Left renal pelvis (tissue), 4 donors: ENCODE measurements at regions not wholly inside any gene's neighbourhood (a gene's known extent, or its start where the extent isn't known, plus 50 kb on each side); places are given as distances from the start of the nearest gene placed in this dataset.

ENCODE experiments used
- DNase-seq, 4 donors: peaks; one replicate each; pipeline ENCODE4 v3.0.0-alpha.2; 2013; ENCODE audit warnings: low read depth in 4 of 4, low spot score in 3 of 4

- no peak for DNase-seq
Observed at GRCh38 chr2:207286106-207286505, 120.4 kb upstream of the KLF7 start.

GRCh38 chr2:207288628-207289027 is 122.9 kb upstream of the KLF7 start:
- DNase-seq, result no peak

- DNase-seq, result no peak
Observed at GRCh38 chr2:207289295-207290018, 123.7 kb upstream of the KLF7 start.

- DNase-seq, result no peak
Observed at GRCh38 chr2:207290833-207291624, 125.3 kb upstream of the KLF7 start.

DNA sequence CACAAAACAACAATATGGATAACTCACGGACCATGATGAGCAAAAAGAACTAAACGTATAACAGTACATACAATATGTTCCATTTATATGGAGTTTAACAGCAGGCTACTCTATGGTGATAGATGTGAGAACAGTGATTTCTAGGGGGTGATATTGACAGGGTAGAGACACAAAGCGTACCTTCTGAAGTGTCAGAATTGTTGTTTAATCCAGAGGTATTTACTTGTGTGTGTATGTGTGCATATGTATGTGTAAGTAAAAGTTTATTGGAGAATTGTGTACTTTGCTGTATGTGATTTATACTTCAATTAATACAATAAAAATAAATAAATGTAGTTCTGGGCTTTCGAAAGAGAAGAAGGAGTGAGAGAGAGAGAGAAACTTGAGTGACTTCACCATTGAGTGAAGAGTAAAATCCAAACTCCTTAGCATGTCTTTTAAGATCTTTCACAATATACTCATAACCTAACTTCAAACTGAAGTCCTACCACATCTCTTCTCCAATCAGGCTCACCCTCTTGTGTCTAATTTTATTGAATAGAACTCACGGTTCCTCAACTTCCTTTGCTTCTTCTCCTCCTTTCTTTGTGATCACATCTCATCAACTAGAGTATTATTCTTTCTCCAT is 126.0 kb upstream of the KLF7 start:
- DNase-seq, result no peak

DNA sequence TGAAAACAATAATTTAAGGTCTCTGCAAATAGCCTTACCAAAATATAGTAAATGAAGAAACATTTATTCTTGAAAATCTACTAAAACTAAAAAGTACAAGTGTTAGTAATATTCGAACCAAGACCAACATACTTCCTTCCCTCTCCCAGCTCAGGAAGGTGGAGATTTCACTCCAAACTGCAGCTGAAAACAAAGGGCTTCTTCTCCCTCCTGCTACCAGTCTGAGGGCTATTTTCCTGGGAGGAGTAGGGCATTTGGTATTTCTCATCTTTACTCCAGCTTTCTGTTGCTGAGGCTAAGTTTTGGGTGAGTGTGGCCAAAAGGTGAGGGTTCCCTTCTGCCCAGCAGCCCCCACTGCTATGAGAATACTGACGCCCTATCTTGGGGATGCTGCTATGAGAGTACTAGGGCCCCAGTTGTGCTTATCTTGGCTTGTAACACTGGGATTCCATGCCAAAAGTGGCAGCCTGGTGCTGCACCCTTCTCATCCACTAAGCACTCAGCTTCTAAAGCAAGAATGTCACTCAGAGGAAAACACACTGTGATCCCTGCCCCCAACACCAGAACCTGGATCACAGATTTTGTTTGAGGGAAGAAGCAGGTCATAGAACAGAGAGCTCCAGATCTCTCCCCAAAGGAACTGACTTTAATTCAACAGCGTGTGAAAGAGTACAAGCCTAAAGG is 130.7 kb upstream of the KLF7 start:
- no peak for DNase-seq

- no peak for DNase-seq
Observed at GRCh38 chr2:207300817-207301216, 135.1 kb upstream of the KLF7 start.

DNA sequence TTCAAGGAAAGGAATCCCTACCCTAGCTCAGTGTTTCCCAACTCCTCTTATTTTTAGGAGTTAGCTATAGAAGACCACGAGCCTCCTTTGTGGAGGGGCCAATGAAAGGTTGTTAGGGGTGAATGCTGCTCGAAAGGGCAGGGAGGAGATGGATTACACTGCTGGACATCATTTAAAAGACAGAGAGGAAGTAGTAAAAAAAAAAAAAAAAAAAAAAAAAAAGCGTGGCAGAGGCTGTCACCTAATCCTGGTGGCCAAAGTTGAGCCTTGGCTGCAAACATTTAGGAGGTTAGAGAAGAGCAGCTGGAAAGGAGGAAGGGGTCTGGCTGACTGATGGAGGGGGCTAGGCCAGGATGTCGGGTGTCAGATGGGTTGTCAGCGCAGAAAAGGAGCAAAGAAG is 139.0 kb upstream of the KLF7 start:
- no peak for DNase-seq

DNA sequence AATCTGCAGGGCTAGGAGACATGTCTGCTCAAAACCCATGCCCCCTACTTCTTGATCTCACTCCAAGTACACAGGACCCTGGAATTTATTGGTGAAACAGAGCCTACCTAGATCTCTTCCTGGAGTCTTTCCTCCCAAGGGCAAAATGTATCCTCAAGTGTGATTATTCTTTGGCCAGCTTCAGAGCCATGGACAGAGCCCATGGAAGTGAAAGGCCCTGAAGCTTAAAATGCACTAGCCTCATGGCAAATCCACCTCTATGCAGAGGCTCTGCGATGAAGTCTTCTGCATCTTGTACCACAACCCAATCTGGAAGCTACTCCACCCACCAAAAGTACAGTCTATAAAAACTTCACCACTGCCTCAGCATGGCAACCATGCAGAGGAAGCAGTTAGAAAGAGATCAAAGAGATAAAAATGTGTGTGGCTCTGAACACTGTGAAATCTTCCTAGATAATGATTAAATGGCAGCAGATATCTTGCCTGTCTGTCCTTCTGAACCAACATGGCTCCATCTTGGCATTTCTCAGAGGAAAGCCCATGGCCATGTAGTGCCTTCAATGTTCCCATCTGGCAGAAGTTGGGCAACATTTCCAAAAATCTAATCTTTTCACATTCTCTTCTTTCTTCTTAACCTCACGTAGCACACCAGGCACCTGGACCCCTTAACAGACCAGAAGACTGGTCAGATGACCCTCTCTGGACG is 142.9 kb upstream of the KLF7 start:
- no peak for DNase-seq

DNA sequence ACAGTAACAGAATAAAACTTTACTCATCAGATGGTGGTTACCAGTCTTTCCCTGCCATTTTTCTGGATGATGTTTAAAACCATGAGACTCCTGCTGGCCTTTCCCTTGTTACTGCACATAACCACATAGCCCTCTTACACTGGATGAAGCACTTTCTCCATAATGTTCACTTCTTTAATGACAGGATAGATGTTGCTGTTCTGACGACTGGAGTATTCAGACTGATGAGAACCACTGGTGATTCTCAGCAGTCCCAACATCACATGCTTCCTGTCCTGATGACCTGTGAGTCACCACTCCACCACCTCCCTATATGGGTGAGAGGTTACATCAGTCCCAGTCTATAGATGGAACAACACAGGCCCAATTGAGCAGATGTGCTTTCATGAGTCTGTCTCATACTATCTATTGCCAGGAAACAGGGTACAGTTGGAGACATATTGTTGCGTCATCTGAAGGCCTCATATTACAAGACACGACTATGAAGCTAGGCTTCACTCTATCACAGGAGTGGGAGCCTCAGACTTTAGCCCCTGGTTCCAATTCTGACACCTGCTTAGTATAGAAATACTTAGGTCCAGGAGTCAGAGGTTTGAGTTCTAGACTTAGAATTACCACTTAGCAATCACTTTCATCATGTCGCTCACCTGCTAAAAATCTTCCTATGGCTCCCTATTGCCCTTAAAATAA is 145.7 kb upstream of the KLF7 start:
- no peak for DNase-seq

GRCh38 chr2:207312006-207312356 is 146.2 kb upstream of the KLF7 start:
- no peak for DNase-seq

GRCh38 chr2:207313947-207314346 is 148.2 kb upstream of the KLF7 start:
- DNase-seq, result no peak

- DNase-seq, result no peak
Observed at GRCh38 chr2:207315131-207315530, 149.4 kb upstream of the KLF7 start.

- no peak for DNase-seq
Observed at GRCh38 chr2:207316484-207316883, 150.7 kb upstream of the KLF7 start.

DNA sequence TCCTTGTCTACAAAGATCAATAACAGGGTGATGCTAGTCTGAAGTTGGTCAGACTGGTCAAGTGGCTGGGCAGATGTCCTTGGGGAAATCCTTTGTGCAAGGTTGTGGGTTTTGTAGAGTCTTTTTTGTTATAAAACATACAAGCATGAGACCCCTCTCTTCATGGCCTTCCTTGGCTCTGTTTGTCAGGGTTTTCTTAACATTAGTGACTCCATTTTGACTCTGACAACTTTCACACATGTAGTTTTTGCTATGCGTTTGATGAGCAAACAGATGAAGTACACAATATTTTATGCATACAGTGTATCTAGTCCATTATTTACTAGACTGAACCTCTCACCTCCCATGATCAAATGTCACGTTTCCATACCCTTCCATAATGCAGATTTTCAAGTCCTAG is 151.2 kb upstream of the KLF7 start:
- DNase-seq, result no peak

- DNase-seq, result no peak
Observed at GRCh38 chr2:207317378-207317984, 151.7 kb upstream of the KLF7 start.

DNA sequence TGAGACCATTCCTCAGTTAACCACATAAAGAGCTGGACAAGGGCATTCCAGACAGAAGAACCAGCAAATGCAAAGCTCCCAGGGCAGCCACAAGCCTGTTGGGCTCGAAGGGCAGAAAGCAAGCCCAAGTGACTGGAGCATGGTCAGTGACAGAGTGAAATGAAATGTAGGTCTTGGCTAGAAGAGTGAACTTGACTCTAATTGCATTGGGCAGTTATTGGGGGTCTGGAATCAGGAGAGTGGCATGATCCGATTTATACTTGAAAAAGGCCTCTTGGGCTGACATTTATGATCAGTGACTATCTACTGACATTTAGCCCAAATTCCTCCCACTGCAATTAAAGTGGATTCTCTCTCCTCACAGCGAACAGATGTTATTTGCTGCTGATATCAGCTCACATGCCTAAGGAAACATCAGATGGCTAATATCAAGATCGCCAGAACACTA is 152.5 kb upstream of the KLF7 start:
- DNase-seq, result no peak

DNA sequence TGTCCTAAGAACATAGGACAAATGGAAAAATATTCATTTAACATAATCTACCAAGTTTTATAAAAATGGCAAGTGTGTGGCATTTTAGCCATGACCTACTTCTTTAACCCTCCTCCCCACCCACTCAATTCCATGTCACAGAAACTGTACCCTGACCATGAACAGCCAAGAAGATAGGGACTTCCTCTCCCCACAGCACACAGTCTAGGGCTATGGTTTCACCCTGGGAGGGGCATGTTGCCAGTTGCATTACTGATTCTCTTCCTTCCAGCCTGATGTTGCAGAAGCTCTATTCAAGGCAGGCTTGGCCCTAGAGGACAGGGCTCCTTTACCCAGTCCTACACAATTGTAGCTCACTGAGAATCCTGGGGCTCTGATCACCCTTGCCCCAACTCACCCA is 153.6 kb upstream of the KLF7 start:
- no peak for DNase-seq

DNA sequence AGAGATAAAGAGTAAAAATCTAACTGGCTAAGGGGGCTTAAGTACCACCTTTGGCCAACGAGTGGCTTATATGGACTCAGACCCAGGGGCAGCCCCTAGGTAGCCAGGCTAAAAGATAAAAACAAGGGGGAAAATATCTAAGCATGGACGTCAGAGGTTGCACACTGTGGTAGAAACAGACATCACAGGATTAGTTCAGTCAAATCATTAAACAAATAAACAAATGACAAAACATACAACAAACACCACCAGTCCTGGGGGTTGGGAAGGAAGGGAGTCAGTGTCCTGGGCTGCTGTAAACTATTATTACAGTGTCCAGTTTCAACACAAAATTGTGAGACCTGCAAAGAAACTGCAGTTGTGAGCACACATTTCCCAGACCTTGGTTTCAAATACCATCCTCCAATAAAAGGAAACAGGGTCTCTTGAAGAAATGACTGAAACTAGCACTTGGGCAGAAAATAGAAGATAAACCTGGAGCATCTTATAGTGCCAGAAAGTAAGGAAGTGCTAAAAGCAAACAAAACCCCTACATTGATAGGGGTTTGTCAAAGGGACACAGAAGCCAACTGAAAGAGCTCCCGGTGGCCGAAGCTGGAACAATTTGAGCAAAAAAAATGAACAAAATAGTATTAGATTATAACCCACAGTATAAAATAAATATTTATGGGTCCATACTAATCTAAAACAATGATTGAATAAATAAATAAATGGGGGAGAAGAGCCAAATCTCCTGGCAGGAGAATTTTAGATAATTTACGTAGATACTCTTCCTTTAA is 154.8 kb upstream of the KLF7 start:
- DNase-seq, result no peak
